ENCODE measurements at regions not wholly inside any gene's neighbourhood (a gene's known extent, or its start where the extent isn't known, plus 50 kb on each side); places are given as distances from the start of the nearest gene placed in this dataset.

DNA sequence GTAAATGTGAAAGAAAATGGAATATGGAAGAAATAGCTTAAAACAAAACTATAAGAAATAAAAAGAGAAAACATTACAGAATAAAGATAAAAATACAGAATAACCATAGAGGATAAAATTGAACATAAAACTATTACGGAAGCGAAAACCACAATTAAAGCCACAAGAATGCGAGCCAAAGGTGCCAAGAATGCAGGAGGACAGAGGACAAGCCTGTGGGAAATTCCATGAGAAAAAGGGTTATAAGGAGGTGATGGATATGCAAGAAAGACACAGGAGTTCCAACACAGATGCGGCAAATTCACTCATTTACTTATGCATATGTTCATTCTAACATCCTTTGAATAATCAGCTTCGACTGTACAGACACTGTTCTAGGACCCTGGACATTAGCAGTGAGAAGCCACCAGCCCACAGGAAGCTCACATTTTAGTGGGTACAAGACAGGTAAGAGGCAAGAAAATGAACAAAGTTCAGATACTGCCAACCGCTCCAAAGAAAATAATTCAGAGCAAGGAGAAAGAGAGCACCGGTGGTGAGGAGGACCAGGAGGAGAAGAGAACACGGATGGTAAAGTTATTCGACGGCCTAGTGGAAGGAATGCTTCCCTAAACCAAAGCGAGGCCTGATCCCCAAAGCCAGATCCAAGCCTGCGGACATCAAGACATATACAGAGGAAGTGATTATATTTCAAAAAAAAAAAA is 213.7 kb upstream of the MGMT start:
- no peak for TF ChIP-seq USF1 (IDR thresholded peaks at IDR 0.05; ENCODE audit: borderline replicate concordance, low read depth)
- no peak for TF ChIP-seq RAD21 (IDR thresholded peaks at IDR 0.05; ENCODE audit: low read length)
- TF ChIP-seq, protein P1, sequence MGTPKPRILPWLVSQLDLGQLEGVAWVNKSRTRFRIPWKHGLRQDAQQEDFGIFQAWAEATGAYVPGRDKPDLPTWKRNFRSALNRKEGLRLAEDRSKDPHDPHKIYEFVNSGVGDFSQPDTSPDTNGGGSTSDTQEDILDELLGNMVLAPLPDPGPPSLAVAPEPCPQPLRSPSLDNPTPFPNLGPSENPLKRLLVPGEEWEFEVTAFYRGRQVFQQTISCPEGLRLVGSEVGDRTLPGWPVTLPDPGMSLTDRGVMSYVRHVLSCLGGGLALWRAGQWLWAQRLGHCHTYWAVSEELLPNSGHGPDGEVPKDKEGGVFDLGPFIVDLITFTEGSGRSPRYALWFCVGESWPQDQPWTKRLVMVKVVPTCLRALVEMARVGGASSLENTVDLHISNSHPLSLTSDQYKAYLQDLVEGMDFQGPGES (IDR thresholded peaks at IDR 0.05; ENCODE audit: low read depth, low read length): no peak
- no peak for TF ChIP-seq EZH2phosphoT487 (IDR thresholded peaks at IDR 0.05; ENCODE audit: borderline replicate concordance, low read depth)
- no peak for TF ChIP-seq TEAD4 (IDR thresholded peaks at IDR 0.05; ENCODE audit: borderline replicate concordance, insufficient read depth)
- TF ChIP-seq POLR2AphosphoS5 (IDR thresholded peaks at IDR 0.05; ENCODE audit: low read depth, low read length): no peak
- TF ChIP-seq JUND (IDR thresholded peaks at IDR 0.05): no peak
- TF ChIP-seq NFIC (IDR thresholded peaks at IDR 0.05; ENCODE audit: borderline replicate concordance): no peak
- TF ChIP-seq FOXM1 (IDR thresholded peaks at IDR 0.05; ENCODE audit: low read depth): no peak
- no peak for TF ChIP-seq RFX5 (IDR thresholded peaks at IDR 0.05; ENCODE audit: low read length)
- TF ChIP-seq GABPA (IDR thresholded peaks at IDR 0.05; ENCODE audit: low read depth): no peak
- no peak for TF ChIP-seq CHD2 (IDR thresholded peaks at IDR 0.05; ENCODE audit: low read length, partially characterized antibody)
- TF ChIP-seq TCF12 (IDR thresholded peaks at IDR 0.05): no peak
- Histone ChIP-seq H3K9ac (no peak overlapping the region), H3K4me2 (no peak overlapping the region), H4K20me1 (ENCODE audit: insufficient read depth) (no peaks in the 10 kb centered on the region), H3K4me3 (ENCODE audit: low read depth in 2 of 2, low read length in 1 of 2) (no peak overlapping the region), H3K4me1 (ENCODE audit: control insufficient read depth in 1 of 2, insufficient read depth in 2 of 2, low read depth in 1 of 2, low read length in 1 of 2) (no peaks in the 10 kb centered on the region), H3K79me2 (ENCODE audit: insufficient read depth) (no peaks in the 10 kb centered on the region), H3K36me3 (replicated peaks in 1 of 2; ENCODE audit: control insufficient read depth in 1 of 2, insufficient read depth in 2 of 2, low read length in 1 of 2) (no peaks in the 10 kb centered on the region), H2AFZ (ENCODE audit: low read depth) (no peak overlapping the region), H3F3A (replicated peaks; ENCODE audit: insufficient read depth) (no peaks in the 10 kb centered on the region), H3K27ac (ENCODE audit: low read depth in 2 of 2, low read length in 1 of 2) (no peak overlapping the region), H3K27me3 (ENCODE audit: insufficient read depth) (no peaks in the 10 kb centered on the region), H3K9me2 (no peaks in the 10 kb centered on the region), H3K9me3 (0 out of 2 replicates have a peak, but pooled peaks cover 10% of the 10 kb centered on the region)
- WGBS (ENCODE audit: low lambda C conversion rate): 47% methylated on average over 12 of the region's 12 CpGs
- no peak for DNase-seq
- ChIA-PET CTCF (interaction anchor here (0.9 to 1.7 kb wide), 2 partner anchors 20 to 810 kb away, joined by 3 to 5 read pairs; no protein-coding TSS in a partner anchor), POLR2A (no interaction called here)

DNA sequence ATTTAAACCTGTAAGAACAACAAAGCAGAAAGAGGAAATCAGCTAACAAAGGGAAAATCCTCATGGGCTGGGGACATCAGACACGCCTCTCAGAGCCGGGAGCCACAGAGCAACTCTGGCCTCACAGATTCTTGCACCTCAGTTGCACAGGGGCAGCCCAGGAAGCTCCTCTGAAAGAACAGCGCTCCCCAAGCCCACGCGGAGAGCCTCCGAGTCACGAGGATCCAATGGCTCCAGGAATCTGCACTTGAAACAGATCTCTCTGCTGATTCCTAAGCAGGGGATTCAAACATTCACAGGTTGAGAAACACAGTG is 213.2 kb upstream of the MGMT start:
- no peak for DNase-seq
- Histone ChIP-seq H2AFZ (ENCODE audit: low read depth) (no peak overlapping the region), H3K9ac (no peak overlapping the region), H3K36me3 (replicated peaks in 1 of 2; ENCODE audit: control insufficient read depth in 1 of 2, insufficient read depth in 2 of 2, low read length in 1 of 2) (no peaks in the 10 kb centered on the region), H3F3A (replicated peaks; ENCODE audit: insufficient read depth) (no peaks in the 10 kb centered on the region), H3K27ac (ENCODE audit: low read depth in 2 of 2, low read length in 1 of 2) (no peak overlapping the region), H3K79me2 (ENCODE audit: insufficient read depth) (no peaks in the 10 kb centered on the region), H3K4me1 (ENCODE audit: control insufficient read depth in 1 of 2, insufficient read depth in 2 of 2, low read depth in 1 of 2, low read length in 1 of 2) (no peaks in the 10 kb centered on the region), H4K20me1 (ENCODE audit: insufficient read depth) (no peaks in the 10 kb centered on the region), H3K9me2 (no peaks in the 10 kb centered on the region), H3K27me3 (ENCODE audit: insufficient read depth) (no peaks in the 10 kb centered on the region), H3K4me3 (ENCODE audit: low read depth in 2 of 2, low read length in 1 of 2) (no peak overlapping the region), H3K9me3 (0 out of 2 replicates have a peak, but pooled peaks cover 10% of the 10 kb centered on the region), H3K4me2 (no peak overlapping the region)
- ChIA-PET CTCF (interaction anchor here (1.7 kb wide), 1 partner anchor 21 kb away, joined by 5 read pairs; no protein-coding TSS in a partner anchor), POLR2A (no interaction called here)
- no peak for TF ChIP-seq RAD21 (IDR thresholded peaks at IDR 0.05; ENCODE audit: low read length)
- TF ChIP-seq TAF1 (IDR thresholded peaks at IDR 0.05; ENCODE audit: borderline replicate concordance, low read depth, low read length): no peak
- TF ChIP-seq, protein P1 (IDR thresholded peaks at IDR 0.05; ENCODE audit: low read depth, low read length): no peak
- TF ChIP-seq ELF1 (IDR thresholded peaks at IDR 0.05): no peak
- TF ChIP-seq RCOR1 (IDR thresholded peaks at IDR 0.05; ENCODE audit: low read length): no peak
- TF ChIP-seq USF1 (IDR thresholded peaks at IDR 0.05; ENCODE audit: borderline replicate concordance, low read depth): no peak
- TF ChIP-seq EP300 (IDR thresholded peaks at IDR 0.05; ENCODE audit: borderline replicate concordance in 1 of 2, low read depth in 1 of 2, low read length in 1 of 2): no peak
- 15% methylated on average over 3 of the region's 7 CpGs for WGBS (ENCODE audit: low lambda C conversion rate)
